GM18868 (cell line): ENCODE measurements at regions not wholly inside any gene's neighbourhood (a gene's known extent, or its start where the extent isn't known, plus 50 kb on each side); places are given as distances from the start of the nearest gene placed in this dataset.
A peak's percentile ranks its signal among the peaks of the same experiment; 100 is the strongest.
"Not testable (repeated sequence)": the region's sequence is repeated elsewhere in the genome, so short reads cannot be mapped to it uniquely, and the experiment has no call there.

Source experiments
- ATAC-seq: cut with Tn5 transposase; IDR thresholded peaks from one replicate; pipeline ENCODE4 v1.9.1; 2021; ENCODE audit warnings: mild to moderate bottlenecking, moderate library complexity; ENCODE audit not compliant: unreplicated experiment

GRCh38 chr1:224029286-224030025 lies 84.5 kb upstream of the FBXO28 start:
- peak; percentile 95 for ATAC-seq

- not testable (repeated sequence) for ATAC-seq
Measured at GRCh38 chr1:224028802-224029201, 85.1 kb upstream of the FBXO28 start.

- ATAC-seq, result not testable (repeated sequence)
Measured at GRCh38 chr1:224023122-224023521, 90.8 kb upstream of the FBXO28 start.

- ATAC-seq, result not testable (repeated sequence)
Measured at GRCh38 chr1:224022249-224022970, 91.5 kb upstream of the FBXO28 start.

- ATAC-seq, result not testable (repeated sequence)
Measured at GRCh38 chr1:224019866-224020265, 94.0 kb upstream of the FBXO28 start.

- ATAC-seq, result not testable (repeated sequence)
Measured at GRCh38 chr1:224015782-224016181, 98.1 kb upstream of the FBXO28 start.

- ATAC-seq, result no peak
Measured at GRCh38 chr1:224014330-224014649, 99.6 kb upstream of the FBXO28 start.

- not testable (repeated sequence) for ATAC-seq
Measured at GRCh38 chr1:224013626-224014329, 100.1 kb upstream of the FBXO28 start.

- ATAC-seq, result not testable (repeated sequence)
Measured at GRCh38 chr1:224012807-224013434, 101.0 kb upstream of the FBXO28 start.

- not testable (repeated sequence) for ATAC-seq
Measured at GRCh38 chr1:224012162-224012561, 101.7 kb upstream of the FBXO28 start.

GRCh38 chr1:224011751-224012150 lies 102.2 kb upstream of the FBXO28 start:
- not testable (repeated sequence) for ATAC-seq

- ATAC-seq, result not testable (repeated sequence)
Measured at GRCh38 chr1:224011153-224011552, 102.8 kb upstream of the FBXO28 start.

- not testable (repeated sequence) for ATAC-seq
Measured at GRCh38 chr1:224005973-224006372, 107.9 kb upstream of the FBXO28 start.

- not testable (repeated sequence) for ATAC-seq
Measured at GRCh38 chr1:224004552-224005315, 109.2 kb upstream of the FBXO28 start.

- not testable (repeated sequence) for ATAC-seq
Measured at GRCh38 chr1:224003896-224004295, 110.0 kb upstream of the FBXO28 start.

- not testable (repeated sequence) for ATAC-seq
Measured at GRCh38 chr1:224001757-224002156, 112.2 kb upstream of the FBXO28 start.

GRCh38 chr1:223999761-224000160 lies 114.2 kb upstream of the FBXO28 start:
- ATAC-seq, result not testable (repeated sequence)

- ATAC-seq, result peak; percentile 63
Measured at GRCh38 chr1:223998676-223999455, 115.0 kb upstream of the FBXO28 start.

- not testable (repeated sequence) for ATAC-seq
Measured at GRCh38 chr1:223996376-223996775, 117.5 kb upstream of the FBXO28 start.
